NCI-H524 (cell line): ENCODE measurements at regions not wholly inside any gene's neighbourhood (a gene's known extent, or its start where the extent isn't known, plus 50 kb on each side); places are given as distances from the start of the nearest gene placed in this dataset.

Experiments
- DNase-seq, 2 experiments: peaks; one replicate each; lab custom pipeline; 2025; lab: John Stamatoyannopoulos, UW

DNA sequence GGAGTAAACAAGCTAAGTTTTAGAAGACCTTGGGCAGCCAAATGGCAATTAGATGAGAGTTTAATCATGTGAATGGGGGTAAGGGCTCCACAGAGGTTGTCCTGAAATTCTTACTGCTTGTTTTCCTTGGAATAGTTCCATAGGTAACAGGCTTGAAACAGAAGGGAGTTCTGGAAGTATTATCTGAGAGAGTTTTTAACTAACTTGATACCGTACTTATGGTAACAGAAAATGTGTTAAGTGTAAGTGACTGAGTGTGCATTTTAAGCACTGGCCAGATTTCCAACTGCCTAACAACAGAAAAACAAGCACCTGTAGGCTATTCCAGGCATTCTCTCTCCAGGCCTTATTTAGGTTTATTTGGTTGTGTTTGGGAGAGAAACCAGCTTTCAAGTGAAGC lies 414.6 kb upstream of the PDE3A start:
- DNase-seq = no peak

DNA sequence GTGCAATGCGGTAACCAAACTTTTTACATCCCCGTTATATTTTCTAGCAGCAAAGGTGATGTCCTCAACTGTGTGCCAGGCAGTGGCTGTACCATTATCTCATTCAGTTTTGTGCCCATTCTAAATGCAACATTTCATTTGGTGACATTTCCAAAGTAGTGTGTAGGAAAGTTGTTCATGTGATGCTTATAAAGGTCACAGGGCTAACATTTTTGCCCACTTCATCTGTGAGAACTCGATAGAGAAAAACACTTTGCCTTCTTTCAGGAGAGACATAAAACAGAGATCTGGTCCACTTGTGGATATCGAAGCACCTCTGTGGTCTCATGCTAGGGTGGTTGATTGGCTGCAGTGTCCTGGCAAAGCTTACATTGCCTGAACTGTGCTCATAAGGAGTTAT lies 414.2 kb upstream of the PDE3A start:
- no peak for DNase-seq

DNA sequence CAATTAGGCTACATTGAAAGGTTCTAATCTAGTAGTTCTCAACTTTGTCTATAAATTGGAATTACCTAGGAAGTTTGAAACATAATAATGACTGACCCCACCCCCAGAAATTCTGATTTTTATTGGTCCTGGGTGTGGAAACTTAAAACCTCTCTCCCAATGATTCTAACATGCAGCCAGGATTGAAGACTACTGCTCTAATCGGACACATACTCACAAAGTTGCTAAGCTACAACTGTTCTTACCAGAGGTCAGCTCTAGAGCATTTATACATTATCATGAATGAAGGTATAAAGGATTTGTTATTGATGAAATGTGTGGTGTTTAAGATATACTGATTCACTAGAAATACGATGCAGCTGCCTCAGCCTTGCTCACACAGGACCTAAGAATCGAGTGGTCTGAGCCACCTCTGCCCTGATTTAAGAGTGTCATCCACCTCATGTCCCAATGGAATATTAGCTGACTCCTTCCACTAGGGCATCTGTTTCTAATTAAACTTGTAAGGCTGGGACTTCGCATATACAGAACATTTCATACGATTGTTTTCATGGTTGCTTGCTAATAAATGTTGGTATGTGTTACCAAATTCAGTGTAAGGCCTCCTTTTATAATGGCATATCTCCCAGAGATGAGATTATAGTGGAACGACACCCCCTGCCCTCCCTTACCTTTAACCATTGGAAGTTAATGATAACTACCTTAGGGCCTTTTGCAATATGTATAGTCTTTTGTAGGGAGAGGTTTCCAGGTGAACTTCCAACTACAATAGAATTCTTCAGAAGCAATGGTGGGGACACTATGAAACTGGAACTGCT lies 410.8 kb upstream of the PDE3A start:
- no peak for DNase-seq

DNA sequence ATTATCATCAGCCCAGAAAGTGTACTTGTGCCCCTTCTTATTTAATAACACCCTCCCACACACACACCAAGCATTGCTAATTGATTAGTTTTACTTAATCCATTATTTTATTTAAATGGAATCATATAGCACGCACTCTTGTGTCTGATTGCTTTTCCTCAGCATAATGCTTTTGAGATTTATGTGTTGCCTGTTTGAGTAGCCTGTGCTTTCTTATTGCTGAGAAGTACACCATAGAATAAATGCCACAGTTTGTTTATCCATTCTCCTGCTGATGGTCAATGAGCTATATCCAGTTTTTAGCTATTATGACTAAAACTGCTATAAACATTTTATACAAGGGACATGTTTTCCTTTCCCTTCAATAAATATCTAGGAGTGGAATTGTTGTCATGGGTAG lies 409.9 kb upstream of the PDE3A start:
- no peak for DNase-seq

DNA sequence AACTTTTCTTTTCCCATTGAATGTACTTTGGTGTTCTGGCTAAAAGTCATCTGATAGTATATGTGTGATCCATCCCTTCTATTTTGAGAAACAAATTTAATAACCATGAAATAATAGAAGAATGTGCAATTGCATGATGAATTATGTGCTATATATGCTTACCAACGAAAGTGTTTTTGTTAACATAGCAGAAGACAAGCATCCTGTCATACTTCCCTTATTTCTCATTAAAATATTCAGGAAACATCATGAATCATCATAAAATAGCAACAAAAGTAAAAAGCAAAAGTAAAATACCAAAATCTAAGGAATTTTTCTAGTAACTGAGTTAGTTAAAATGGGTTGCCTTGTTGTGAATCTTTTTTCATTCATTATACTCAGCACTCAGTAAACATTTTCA lies 409.0 kb upstream of the PDE3A start:
- DNase-seq = no peak

DNA sequence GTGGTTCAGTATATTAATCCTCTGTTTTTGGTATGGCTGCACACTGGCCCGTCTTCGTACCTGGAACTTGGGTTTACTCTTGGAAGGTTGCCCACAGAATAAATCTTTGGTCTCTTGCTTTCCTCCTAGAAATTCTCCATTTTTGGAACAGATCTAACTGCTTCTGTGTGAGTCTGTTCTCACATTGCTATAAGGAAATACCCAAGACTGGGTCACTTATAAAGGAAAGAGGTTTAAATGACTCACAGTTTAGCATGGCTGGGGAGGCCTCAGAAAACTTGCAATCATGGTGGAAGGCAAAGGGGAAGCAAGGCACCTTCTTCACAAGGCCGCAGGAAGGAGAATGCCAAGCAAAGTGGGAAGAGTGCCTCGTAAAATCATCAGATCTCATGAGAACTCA lies 407.8 kb upstream of the PDE3A start:
- DNase-seq = no peak

DNA sequence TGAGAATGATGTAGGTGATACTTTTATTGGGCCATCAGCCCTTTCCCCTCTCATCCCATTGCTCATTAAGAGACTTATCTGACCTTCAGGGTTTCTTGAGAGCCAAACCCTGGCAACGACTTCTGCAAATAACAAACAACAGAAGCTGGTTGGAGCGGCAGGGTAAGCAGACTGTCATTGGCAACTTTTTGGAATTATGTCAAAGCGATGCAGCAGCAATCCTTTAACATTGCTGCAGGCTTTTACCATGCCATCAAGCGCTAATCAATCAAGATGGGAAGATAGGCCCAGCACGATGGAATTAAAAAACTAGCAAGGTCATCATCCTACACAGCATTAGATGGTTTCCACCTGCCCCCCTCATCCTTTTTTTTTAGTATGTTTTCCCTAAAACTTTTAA lies 406.1 kb upstream of the PDE3A start:
- no peak for DNase-seq

DNA sequence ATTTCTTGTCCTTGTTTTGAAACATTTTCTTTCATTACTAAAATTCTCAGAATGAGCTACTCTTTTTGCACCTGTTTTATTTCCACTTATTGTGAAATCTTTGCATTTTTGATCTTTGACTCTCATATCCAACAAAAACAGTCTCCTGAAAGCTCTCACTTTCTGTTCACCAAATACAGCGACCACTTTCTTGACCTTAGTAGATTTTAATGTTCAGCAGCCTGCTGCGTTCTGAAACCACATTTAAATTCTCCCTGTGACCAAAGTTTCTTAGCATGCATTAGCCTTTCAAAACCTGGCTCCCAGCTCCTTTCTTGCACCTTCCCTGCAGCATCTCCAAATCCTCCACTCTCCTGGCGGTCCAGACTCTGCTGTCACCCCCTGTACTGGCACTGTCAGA lies 404.4 kb upstream of the PDE3A start:
- DNase-seq = no peak

DNA sequence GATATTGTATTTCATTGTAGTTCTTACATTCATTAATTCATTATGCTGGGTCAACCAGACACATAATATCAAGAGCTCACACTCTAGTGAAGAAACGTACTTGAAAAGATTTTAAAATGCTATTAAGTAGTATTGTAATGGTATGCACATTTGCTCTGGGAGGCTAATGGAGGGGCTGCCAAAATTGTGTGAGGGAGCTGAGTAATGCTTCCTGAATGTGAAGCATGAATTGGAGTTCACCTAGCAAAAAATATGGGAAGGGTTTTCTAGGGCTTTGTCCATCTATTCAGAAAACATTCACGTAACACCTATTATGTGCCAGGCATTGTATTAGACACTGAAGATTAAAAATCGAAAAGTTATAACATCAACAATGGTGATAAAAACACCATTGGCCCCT lies 403.8 kb upstream of the PDE3A start:
- no peak for DNase-seq

DNA sequence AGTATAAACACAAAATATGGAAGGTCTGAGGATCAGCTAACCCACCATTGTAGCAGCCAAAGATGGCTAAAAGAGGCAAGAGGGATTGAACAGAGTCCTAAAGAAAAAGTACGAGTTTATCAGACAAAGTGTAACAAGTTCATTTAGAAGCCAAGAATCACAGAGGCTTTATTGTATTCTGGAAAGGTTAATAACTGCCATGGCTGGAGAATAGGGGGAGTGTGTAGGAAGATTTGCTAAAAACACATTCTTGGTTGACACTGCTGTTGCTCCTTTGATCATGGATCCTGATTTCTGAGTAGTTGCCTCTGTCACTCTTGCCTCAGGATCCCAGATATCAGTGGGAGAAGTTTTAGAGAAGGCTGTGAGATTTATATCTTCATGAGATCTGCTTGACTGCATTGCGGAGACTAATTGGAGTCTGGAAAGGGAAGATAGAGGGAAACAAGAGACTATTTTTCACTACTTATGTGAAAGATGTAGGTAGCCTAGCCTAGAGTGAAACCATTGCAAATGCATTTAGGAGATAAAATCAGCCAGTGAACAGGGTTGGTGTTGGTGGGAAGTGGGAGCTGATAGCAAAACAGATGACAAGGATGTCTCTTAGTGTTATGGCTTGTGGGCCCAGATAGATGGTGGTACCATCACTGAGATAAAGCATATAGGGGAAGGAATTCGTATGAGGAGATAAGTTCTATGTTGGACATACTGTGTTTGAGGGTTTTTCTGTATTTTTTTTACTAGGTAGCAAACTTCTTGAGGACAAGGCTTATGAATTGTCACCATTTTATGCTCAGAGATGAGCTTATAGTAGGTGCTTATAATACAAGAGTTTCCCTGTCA lies 402.9 kb upstream of the PDE3A start:
- DNase-seq = no peak

DNA sequence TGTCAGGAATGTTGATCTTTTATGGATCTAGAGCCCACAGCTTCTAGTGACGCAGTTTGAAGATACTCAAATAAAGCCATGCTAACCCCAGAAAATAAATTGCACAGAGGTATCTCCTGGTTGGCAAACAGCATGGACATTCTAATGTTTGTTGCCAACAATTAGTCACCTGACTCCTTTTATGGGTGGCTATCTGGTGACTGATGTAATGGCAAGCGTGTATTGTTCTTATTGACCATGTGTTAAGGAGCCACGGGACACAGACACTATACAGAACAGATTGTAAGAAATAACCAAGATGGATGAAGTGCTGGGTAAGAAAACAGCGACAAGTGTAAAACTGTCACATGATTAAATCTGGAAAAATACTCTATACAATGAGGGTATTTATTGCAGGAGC lies 401.3 kb upstream of the PDE3A start:
- DNase-seq = no peak

DNA sequence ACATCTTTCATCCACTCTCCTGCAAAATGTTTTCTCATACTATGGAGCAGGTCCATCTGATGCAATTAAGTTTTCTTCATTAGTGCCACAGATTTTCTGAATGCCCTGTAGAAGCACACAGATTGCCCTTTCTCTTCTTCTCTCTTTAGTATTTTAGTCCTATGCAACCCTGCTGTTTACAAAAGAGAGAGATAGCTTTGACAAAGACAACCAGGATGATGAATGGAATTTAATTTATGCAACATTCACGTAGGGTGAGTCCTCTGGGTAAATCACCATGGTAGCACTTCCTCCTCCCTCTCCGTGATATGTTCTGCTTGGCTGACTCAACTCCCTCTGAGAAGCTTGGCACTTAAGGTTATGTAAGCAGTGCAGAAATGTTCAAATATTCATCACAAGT lies 400.9 kb upstream of the PDE3A start:
- DNase-seq = peak in 1 of 2 experiments; percentile 12

DNA sequence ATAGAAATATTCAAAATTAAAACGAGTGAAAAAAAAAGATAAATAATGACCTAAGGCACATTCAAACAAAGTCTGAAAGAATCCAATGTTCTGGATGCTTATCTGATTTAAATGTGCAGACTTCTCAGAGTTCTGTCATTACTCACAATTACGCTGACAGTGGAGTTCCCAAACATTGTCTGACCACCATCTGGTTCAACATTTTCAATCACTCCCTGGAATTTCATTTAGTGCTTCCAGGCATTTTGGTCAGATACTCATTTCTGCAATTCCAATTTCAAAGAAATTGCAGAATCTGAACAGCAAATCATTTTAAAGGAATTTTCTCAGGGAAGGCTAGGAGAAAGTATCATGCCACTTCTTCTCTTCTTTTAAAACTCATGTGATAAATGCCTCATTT lies 398.2 kb upstream of the PDE3A start:
- no peak for DNase-seq

DNA sequence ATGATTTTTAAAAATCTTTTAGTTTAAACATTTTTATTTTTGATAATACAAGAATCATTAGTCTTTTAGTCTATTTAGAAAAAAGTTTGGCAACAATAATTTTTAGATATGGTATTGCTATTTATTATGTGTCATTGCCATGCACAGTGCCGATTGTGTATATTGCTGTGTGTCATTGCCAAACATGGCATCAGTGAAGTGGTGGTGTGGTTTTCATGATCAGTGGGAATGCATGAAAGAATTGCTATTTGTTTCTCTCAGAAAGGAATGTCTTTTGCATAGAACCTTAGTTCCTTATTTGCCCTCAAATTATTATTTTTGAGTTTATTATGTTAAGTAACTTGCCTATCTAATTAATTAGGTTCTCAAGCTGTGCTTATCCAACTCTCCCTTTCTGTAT lies 397.5 kb upstream of the PDE3A start:
- DNase-seq = no peak

DNA sequence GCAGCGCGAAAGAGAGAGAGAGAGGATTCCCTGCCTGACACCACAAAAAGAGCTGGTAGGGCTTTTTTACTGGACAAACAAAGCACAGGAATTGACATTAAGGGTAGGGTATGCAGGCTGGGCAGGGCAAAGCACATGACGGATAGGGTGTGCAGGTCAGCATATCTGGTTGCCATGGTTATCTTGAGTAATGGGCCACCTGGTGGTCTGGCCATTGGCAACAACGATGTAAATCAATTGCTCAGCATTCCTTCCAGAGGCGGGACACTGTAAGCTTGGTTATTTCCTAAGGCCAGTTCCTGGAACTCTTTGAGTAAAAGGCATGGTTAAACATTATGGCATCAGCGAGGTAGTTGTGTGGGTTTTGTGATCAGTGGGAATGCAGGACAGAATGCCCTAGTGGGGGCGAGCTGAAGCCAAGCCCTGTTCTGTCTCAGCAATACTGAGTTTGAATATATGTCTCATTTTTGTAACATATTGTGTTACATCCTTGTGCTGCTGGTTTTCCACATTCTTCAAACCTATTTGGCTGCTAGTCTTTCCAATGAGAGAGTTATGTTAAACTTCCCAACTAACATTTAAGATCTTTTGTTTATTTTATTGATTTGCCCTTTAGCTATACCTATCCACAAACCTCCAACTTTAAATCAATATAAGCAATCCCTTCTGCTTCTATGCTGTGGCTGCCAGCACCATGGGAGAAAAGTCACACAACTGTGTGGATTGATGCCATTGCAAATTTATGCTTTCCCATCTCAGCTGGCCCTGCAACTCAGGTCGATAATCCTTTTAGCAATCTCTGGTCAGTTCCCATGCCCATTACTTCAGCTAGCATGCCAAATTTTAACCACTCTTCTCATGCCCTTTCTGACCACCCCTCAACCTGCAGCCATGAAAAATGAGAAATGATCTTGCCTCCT lies 396.7 kb upstream of the PDE3A start:
- no peak for DNase-seq

DNA sequence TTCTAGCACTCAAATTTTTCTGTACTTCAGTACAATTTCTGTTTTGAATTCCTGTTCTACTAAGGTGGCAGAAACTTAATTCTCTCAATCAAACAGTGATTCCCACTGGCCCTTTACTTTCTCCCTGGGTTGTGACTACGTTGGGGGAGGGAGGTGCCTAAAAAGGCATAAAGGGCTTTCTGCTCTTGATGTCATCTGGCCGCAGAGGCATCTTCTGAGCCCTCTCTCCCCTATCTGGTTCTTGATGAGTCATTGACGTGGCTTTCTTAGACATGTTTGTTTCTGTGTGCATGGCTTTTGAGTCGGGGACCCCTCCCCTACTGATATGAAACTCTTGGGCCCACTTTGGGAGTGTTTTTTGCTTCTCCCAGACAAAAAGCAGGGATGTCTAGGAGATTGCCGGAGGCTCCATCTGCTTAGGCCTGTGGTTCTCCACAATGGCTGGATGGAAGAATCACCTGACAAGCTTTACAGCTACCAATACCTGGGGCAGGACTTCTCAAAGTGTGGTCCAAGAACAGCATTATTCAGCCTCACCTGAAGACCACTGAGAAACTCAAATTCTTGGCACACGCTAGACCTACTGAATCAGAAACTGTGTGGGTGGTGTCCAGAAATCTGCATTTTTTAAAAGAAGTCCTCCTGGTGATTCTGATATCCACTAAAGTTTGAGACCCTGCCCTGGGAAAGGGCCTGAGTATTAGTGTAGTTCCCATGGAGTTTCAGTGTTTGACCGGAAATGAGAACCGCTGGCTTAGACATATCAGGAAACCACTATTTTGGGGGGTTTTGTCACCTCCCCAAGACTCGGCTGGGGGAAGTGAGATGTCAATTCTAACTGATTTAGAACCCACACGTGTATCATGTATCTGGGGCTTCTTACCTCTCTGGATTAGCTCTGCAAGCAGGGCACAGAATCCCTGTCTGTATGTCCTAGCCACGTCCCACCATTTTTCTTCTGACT lies 395.7 kb upstream of the PDE3A start:
- no peak for DNase-seq

DNA sequence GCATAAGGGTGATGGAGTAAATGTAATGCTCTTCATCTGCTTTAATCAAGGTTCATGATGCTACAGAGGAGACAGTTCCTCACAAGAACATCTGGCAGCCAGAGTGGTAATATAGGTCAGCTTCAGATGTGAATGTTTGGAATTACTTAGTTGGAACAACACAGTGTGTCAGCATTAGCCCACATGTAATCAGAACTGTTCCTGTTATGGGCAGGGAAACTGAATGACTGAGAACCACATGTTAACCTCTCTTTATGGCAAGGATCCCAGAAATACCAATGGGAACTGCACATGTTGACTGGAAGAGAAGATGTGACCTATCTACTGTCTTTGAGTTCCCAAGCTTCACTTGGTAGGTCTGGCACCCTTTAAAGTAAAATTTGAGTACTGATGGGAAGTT lies 390.1 kb upstream of the PDE3A start:
- DNase-seq = no peak

DNA sequence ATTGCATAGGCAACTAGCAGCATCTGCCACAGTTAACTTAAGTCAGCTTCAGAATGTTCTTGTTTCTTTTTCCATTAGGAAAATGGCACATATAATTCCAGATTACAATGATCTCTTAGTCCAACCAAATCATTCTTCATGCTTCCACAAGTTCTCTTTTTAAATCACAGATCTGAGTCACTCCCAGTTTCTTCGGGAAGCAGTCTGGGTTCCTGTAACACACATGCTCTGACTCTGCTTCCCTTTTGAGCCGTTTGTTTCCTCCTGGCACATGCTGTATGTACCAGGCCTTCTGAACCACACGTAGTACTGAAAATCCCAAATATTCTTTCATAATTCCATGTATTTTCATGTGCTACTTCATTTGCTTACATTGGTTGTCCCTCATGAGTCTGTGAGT lies 388.8 kb upstream of the PDE3A start:
- no peak for DNase-seq

DNA sequence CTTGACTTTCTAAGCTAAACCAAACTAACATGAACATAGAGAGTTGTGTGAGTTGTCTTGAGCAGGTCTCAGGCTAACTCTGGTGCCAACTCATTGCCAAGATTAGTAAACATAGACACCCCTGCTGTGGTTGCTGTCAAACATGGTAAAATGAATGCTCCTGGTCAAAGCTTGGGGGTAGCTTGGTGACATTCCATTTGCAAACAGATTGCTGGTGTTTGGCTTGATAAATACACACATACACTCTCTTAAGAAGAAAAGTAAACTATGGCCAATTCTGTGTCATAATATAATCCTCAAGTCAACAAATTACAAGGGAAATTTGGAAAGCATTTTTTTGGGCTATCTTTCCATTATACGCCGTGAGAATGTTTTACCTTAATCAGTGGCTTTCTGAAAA lies 386.4 kb upstream of the PDE3A start:
- no peak for DNase-seq

DNA sequence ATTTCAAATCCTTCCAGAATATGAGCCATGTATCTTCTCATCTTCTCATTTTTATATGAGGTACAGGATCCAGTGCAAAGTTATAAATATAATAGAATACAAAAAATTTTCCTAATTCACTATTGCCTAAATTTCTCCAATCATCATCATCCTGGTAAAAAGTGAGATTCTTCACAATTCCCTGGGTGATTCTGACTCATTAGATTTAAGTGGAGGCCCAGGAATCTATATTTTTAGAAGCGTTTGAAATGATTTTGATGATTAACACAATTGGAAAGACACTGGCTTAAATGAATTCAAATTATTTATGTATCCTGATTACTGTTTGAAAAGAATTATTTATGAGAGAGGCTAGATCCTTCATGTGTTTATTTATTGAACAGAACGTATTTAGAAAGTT lies 380.3 kb upstream of the PDE3A start:
- no peak for DNase-seq

DNA sequence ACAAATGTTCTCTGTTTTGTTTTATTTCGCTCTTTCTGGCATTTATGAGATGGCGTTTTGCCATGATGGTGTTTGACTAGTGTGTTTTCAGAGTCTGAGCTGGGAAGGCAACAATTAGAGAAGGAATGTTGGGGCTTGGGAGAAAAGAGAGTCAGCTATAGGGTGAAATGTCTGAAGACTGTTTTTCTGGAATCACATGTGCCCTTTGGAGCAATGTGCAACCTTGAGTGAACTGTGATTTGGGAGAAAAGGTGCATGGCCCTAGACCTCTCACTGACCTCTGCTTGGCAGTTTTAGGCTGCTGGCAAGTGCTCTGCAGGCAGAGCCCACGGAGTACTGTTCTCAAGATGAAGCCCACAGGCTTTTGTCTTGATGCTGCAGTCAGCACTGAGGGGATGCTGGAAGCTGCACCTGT lies 379.9 kb upstream of the PDE3A start:
- DNase-seq = no peak
